ENCODE measurements at regions not wholly inside any gene's neighbourhood (a gene's known extent, or its start where the extent isn't known, plus 50 kb on each side); places are given as distances from the start of the nearest gene placed in this dataset.

- no peak overlapping the region for H2BK12ac ChIP-seq (ENCODE audit: low read length)
- H3K79me2 ChIP-seq (ENCODE audit: control insufficient read depth, insufficient read depth, low read length, poor library complexity): no peaks in the 10 kb centered on the region
- no peak overlapping the region for H2BK120ac ChIP-seq (ENCODE audit: insufficient read depth, low read length, poor library complexity)
Observed at GRCh38 chr17:70810609-70811008, 641.3 kb downstream of the KCNJ2 start.

GRCh38 chr17:70813355-70813930, 644.1 kb downstream of the KCNJ2 start:
- Histone ChIP-seq H3K4ac (ENCODE audit: low read depth, low read length) (no peak overlapping the region), H2BK120ac (ENCODE audit: insufficient read depth, low read length, poor library complexity) (no peak overlapping the region), H3K18ac (ENCODE audit: low read length) (no peak overlapping the region), H2AK5ac (ENCODE audit: low read length) (no peak overlapping the region), H3K79me1 (ENCODE audit: low read length) (no peaks in the 10 kb centered on the region), H2BK5ac (ENCODE audit: low read depth, low read length, poor library complexity) (no peak overlapping the region), H3K27me3 (ENCODE audit: insufficient read depth, low read length) (no peaks in the 10 kb centered on the region), H3K9ac (ENCODE audit: low read length) (no peak overlapping the region), H3K23ac (ENCODE audit: low read length) (no peak overlapping the region), H2AFZ (ENCODE audit: insufficient read depth, low read length, poor library complexity) (no peak overlapping the region), H2BK12ac (ENCODE audit: low read length) (no peak overlapping the region), H3K4me2 (ENCODE audit: low read length) (no peak overlapping the region), H4K8ac (ENCODE audit: low read depth, low read length) (no peak overlapping the region), H4K12ac (ENCODE audit: low read depth, low read length) (no peak overlapping the region), H3K4me3 (ENCODE audit: low read depth, low read length) (no peak overlapping the region), H3K27ac (ENCODE audit: low read depth, low read length) (no peak overlapping the region), H3K9me3 (ENCODE audit: insufficient read depth, low read depth, low read length) (no peaks in the 10 kb centered on the region), H4K91ac (ENCODE audit: low read depth, low read length) (no peak overlapping the region), H3K79me2 (ENCODE audit: control insufficient read depth, insufficient read depth, low read length, poor library complexity) (no peaks in the 10 kb centered on the region), H3K14ac (ENCODE audit: low read length) (no peak overlapping the region), H3K36me3 (ENCODE audit: control insufficient read depth in 1 of 2, insufficient read depth in 2 of 2, low read length in 2 of 2) (no peaks in the 10 kb centered on the region), H3K4me1 (ENCODE audit: control insufficient read depth in 1 of 2, insufficient read depth in 2 of 2, low read length in 2 of 2) (no peaks in the 10 kb centered on the region)
- no peak for DNase-seq
- WGBS (ENCODE audit: extremely low coverage, insufficient coverage, insufficient read length): no CpG with 5 or more reads among the region's 12 CpGs

More at GRCh38 chr17:70810609-70811008, 641.3 kb downstream of the KCNJ2 start:
- no peak overlapping the region for H4K8ac ChIP-seq (ENCODE audit: low read depth, low read length)
- H3K14ac ChIP-seq (ENCODE audit: low read length): no peak overlapping the region
- H3K27me3 ChIP-seq (ENCODE audit: insufficient read depth, low read length): no peaks in the 10 kb centered on the region
- no peak overlapping the region for H3K4ac ChIP-seq (ENCODE audit: low read depth, low read length)
- no peak overlapping the region for H2BK5ac ChIP-seq (ENCODE audit: low read depth, low read length, poor library complexity)
- H3K9ac ChIP-seq (ENCODE audit: low read length): no peak overlapping the region
- H4K12ac ChIP-seq (ENCODE audit: low read depth, low read length): no peak overlapping the region
- no peaks in the 10 kb centered on the region for H3K36me3 ChIP-seq (ENCODE audit: control insufficient read depth in 1 of 2, insufficient read depth in 2 of 2, low read length in 2 of 2)
- H3K27ac ChIP-seq (ENCODE audit: low read depth, low read length): no peak overlapping the region
- DNase-seq: no peak
- no peaks in the 10 kb centered on the region for H3K9me3 ChIP-seq (ENCODE audit: insufficient read depth, low read depth, low read length)
- H2AFZ ChIP-seq (ENCODE audit: insufficient read depth, low read length, poor library complexity): no peak overlapping the region
- no peak overlapping the region for H3K4me2 ChIP-seq (ENCODE audit: low read length)
- no peaks in the 10 kb centered on the region for H3K4me1 ChIP-seq (ENCODE audit: control insufficient read depth in 1 of 2, insufficient read depth in 2 of 2, low read length in 2 of 2)
- no peak overlapping the region for H3K4me3 ChIP-seq (ENCODE audit: low read depth, low read length)
- H3K79me1 ChIP-seq (ENCODE audit: low read length): no peaks in the 10 kb centered on the region
- H3K23ac ChIP-seq (ENCODE audit: low read length): no peak overlapping the region
- WGBS (ENCODE audit: extremely low coverage, insufficient coverage, insufficient read length): no CpG with 5 or more reads among the region's 1 CpG
- H3K18ac ChIP-seq (ENCODE audit: low read length): no peak overlapping the region
- no peak overlapping the region for H2AK5ac ChIP-seq (ENCODE audit: low read length)
- H4K91ac ChIP-seq (ENCODE audit: low read depth, low read length): no peak overlapping the region

GRCh38 chr17:70819183-70819582, 649.9 kb downstream of the KCNJ2 start:
- Histone ChIP-seq H2BK120ac (ENCODE audit: insufficient read depth, low read length, poor library complexity) (no peak overlapping the region), H3K27ac (ENCODE audit: low read depth, low read length) (no peak overlapping the region), H4K12ac (ENCODE audit: low read depth, low read length) (no peak overlapping the region), H2BK5ac (ENCODE audit: low read depth, low read length, poor library complexity) (no peak overlapping the region), H4K8ac (ENCODE audit: low read depth, low read length) (no peak overlapping the region), H3K4ac (ENCODE audit: low read depth, low read length) (no peak overlapping the region), H3K9ac (ENCODE audit: low read length) (no peak overlapping the region), H3K14ac (ENCODE audit: low read length) (no peak overlapping the region), H3K4me3 (ENCODE audit: low read depth, low read length) (no peak overlapping the region), H3K18ac (ENCODE audit: low read length) (no peak overlapping the region), H2AK5ac (ENCODE audit: low read length) (no peak overlapping the region), H3K27me3 (ENCODE audit: insufficient read depth, low read length) (no peaks in the 10 kb centered on the region), H2AFZ (ENCODE audit: insufficient read depth, low read length, poor library complexity) (no peak overlapping the region), H3K23ac (ENCODE audit: low read length) (no peak overlapping the region), H3K79me2 (ENCODE audit: control insufficient read depth, insufficient read depth, low read length, poor library complexity) (no peaks in the 10 kb centered on the region), H2BK12ac (ENCODE audit: low read length) (no peak overlapping the region), H4K91ac (ENCODE audit: low read depth, low read length) (no peak overlapping the region), H3K9me3 (ENCODE audit: insufficient read depth, low read depth, low read length) (no peaks in the 10 kb centered on the region), H3K36me3 (ENCODE audit: control insufficient read depth in 1 of 2, insufficient read depth in 2 of 2, low read length in 2 of 2) (no peaks in the 10 kb centered on the region), H3K4me1 (ENCODE audit: control insufficient read depth in 1 of 2, insufficient read depth in 2 of 2, low read length in 2 of 2) (no peaks in the 10 kb centered on the region), H3K79me1 (ENCODE audit: low read length) (no peaks in the 10 kb centered on the region), H3K4me2 (ENCODE audit: low read length) (no peak overlapping the region)
- no peak for DNase-seq
- no CpG with 5 or more reads among the region's 2 CpGs for WGBS (ENCODE audit: extremely low coverage, insufficient coverage, insufficient read length)

GRCh38 chr17:70820276-70820675, 650.9 kb downstream of the KCNJ2 start:
- Histone ChIP-seq H3K18ac (ENCODE audit: low read length) (no peak overlapping the region), H3K14ac (ENCODE audit: low read length) (no peak overlapping the region), H2AFZ (ENCODE audit: insufficient read depth, low read length, poor library complexity) (no peak overlapping the region), H2BK12ac (ENCODE audit: low read length) (no peak overlapping the region), H3K9ac (ENCODE audit: low read length) (no peak overlapping the region), H3K79me2 (ENCODE audit: control insufficient read depth, insufficient read depth, low read length, poor library complexity) (no peaks in the 10 kb centered on the region), H3K4me1 (ENCODE audit: control insufficient read depth in 1 of 2, insufficient read depth in 2 of 2, low read length in 2 of 2) (no peaks in the 10 kb centered on the region), H2BK120ac (ENCODE audit: insufficient read depth, low read length, poor library complexity) (no peak overlapping the region), H3K36me3 (ENCODE audit: control insufficient read depth in 1 of 2, insufficient read depth in 2 of 2, low read length in 2 of 2) (no peaks in the 10 kb centered on the region), H2BK5ac (ENCODE audit: low read depth, low read length, poor library complexity) (no peak overlapping the region), H3K4me2 (ENCODE audit: low read length) (no peak overlapping the region), H3K23ac (ENCODE audit: low read length) (no peak overlapping the region), H3K4ac (ENCODE audit: low read depth, low read length) (no peak overlapping the region), H3K4me3 (ENCODE audit: low read depth, low read length) (no peak overlapping the region), H4K12ac (ENCODE audit: low read depth, low read length) (no peak overlapping the region), H4K91ac (ENCODE audit: low read depth, low read length) (no peak overlapping the region), H3K9me3 (ENCODE audit: insufficient read depth, low read depth, low read length) (no peaks in the 10 kb centered on the region), H3K27me3 (ENCODE audit: insufficient read depth, low read length) (no peaks in the 10 kb centered on the region), H2AK5ac (ENCODE audit: low read length) (no peak overlapping the region), H3K79me1 (ENCODE audit: low read length) (no peaks in the 10 kb centered on the region), H4K8ac (ENCODE audit: low read depth, low read length) (no peak overlapping the region), H3K27ac (ENCODE audit: low read depth, low read length) (no peak overlapping the region)
- WGBS (ENCODE audit: extremely low coverage, insufficient coverage, insufficient read length): no CpG with 5 or more reads among the region's 6 CpGs
- DNase-seq: peak; percentile 27 to 58
